LoVo (cell line): ENCODE measurements at regions not wholly inside any gene's neighbourhood (a gene's known extent, or its start where the extent isn't known, plus 50 kb on each side); places are given as distances from the start of the nearest gene placed in this dataset.
"Not testable (repeated sequence)": the region's sequence is repeated elsewhere in the genome, so short reads cannot be mapped to it uniquely, and the experiment has no call there.

Experiments
- DNase-seq: peaks from one replicate; pipeline ENCODE4 v3.0.0-alpha.2; 2016; ENCODE audit warnings: low spot score

DNA sequence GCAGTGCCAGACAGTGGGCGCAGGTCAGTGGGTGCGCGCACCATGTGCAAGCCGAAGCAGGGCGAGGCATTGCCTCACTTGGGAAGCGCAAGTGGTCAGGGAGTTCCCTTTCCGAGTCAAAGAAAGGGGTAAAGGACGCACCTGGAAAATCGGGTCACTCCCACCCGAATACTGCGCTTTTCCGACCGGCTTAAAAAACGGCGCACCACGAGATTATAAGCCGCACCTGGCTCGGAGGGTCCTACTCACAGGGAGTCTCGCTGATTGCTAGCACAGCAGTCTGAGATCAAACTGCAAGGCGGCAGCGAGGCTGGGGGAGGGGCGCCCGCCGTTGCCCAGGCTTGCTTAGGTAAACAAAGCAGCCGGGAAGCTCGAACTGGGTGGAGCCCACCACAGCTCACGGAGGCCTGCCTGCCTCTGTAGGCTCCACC is 77.9 kb downstream of the NR4A2 start:
- DNase-seq, result not testable (repeated sequence)

DNA sequence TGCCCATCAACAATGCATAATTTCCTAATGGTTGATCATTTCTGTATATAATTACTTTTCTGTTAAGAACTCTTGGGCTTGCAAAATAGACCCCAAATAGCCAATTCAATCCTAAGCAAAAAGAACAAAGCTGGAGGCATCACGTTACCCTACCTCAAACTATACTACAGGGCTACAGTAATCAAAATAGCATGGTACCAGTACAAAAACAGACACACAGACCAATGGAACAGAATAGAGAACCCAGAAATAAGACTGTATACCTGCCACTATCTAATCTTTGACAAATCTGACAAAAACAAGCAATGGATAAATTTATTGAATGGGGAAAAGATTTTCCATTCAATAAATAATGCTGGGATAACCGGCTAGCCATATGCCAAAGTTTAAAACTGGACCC is 78.8 kb downstream of the NR4A2 start:
- no peak for DNase-seq

DNA sequence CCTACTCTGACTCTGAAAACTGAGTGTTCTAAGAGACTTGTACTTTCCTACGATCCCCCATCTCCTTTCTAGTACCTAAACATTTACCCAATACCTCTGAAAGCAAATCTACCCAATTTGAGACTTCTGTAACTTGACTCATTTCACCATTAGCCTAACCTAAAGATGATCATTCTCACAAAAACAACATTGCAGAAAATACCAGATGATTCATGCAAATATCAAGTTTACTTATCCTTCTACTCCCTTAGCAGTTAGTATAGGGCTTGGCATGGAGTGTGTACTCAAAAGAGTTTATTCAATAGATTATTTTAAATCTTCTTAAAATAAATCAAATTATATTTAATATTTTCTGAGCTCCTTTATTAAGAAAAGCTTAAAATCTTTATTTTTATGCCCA is 89.6 kb downstream of the NR4A2 start:
- no peak for DNase-seq

DNA sequence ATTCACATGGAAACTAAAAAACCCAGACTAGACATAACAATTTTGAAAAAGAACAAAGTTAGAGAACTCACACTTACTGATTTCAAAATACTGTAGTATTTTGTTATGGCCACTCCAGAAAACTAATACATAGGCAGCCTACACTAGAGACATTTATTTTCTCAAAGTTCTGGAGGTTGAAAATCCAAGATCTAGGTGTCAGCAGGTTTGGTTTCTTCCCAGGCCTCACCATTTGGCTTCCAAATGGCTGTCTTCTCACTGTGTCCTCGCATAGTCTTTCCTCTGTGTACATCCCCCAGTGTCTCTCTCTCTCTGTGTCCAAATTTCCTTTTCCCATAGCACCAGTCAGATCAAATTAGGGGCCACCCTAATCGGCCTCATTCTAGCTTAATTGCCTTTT is 95.0 kb downstream of the NR4A2 start:
- no peak for DNase-seq

DNA sequence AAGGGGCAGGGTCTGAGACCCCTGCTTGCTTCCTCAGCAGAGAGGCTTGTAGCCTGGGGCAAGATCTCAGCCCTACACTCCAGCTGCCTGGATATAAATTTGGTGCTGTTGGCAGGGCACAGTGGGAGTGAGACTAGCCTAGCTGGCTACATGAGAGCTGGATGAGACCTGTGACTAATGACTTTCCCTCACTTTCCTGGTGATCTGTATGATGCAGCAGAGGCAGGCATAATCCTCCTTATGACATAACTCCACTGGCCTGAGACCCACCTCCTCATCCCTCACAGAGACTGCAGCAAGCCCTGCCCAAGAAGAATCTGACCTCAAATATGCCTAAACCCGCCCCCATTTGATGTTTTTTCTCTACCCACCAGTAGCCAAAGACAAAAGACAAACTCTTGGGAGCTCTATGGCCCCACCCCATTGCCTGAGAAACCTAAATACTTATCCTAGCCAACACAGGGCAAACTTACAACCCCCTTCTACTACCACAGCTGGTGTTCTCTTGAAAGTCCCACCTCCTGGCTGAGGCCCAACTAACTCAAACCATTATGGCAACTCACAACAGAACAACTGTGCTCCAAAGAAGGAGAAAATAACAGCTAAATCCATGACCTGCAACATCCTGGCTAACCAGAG is 102.7 kb downstream of the NR4A2 start:
- no peak for DNase-seq

DNA sequence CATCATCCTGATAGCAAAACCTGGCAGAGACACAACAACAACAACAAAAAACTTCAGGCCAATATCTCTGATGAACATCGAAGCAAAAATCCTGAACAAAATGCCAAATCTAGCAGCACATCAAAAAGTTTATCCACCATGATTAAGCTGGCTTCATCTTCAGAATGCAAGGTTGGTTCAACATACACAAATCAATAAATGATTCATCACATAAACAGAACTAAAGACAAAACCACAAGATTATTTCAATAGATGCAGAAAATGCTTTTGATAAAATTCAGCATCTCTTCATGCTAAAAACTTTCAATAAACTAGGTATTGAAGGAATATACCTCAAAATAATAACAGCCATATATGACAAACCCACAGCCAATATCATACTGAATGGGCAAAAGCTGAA is 109.2 kb downstream of the NR4A2 start:
- not testable (repeated sequence) for DNase-seq

DNA sequence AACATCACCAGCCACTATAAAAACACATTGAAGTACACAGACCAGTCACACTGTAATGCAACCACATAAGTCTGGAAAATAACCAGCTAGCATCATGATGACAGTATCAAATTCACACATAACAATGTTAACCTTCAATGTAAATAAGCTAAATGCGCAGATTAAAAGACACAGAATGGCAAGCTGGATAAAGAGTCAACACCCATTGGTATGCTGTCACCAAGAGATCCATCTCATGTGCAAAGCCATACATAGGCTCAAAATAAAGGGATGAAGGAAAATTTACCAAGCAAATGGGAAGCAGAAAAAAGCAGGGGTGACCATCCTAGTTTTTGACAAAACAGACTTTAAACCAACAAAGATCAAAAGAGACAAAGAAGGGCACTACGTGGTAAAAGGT is 110.8 kb downstream of the NR4A2 start:
- no peak for DNase-seq

DNA sequence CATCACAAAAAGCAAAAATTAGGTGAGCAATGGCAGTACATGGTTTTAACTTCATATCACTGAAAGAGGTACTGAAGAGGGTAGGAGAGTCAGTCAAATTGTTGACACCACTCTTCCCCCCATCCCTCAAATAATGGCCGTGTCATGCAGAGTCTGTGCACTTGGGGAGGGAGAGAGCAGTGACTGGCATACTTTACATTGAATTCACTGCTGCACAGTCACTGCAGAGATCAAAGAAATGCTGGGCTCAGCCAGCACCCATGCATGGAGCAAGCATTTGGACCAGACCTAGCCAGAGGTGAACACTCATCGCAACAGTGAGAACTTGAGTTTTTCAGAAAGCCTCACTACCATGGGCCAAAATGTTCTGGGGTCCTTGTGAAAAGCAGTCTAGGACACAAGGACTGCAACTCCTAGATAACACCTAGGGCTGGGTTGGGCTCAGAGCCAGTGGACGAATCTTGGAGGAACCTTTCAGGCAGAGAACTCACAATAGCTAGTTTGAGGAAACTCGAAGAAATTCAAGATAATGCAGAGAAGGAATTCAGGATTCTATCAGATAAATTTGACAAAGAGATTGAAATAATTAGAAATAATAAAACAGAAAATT is 112.9 kb downstream of the NR4A2 start:
- DNase-seq, result no peak

DNA sequence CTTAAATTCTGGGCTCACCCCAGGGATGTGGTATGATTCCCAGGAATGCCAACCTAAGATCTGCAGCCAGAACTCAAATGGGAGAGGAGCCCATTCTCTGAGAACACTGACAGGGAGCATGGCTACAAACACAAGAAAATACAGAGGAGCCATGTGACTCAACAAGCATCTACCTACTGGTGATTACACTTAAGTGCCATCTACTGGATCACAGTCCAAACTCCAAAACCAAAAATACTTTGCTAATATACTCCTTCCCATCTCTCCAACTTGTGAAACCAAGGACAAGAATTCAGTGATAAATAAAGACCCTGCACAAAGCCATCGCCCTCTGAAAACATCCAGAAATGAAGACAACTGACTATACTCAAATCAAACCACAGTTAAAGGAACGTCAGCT is 116.9 kb downstream of the NR4A2 start:
- no peak for DNase-seq

DNA sequence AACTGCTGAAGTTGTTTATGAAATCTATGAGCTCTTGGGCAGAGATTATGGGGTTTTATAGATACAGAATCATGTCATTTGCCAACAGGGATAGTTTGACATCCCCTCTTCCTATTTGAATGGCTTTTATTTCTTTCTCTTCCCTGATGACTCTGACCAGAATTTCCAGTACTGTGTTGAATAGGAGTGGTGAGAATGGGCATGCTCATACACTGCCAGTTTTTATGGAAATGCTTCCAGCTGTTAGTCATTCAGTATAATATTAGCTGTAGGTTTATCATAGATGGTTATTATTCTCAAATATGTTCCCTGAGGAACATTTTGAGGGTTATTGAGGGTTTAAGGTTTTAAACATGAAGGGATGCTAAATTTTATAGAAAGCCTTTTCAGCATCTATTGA is 121.2 kb downstream of the NR4A2 start:
- no peak for DNase-seq

DNA sequence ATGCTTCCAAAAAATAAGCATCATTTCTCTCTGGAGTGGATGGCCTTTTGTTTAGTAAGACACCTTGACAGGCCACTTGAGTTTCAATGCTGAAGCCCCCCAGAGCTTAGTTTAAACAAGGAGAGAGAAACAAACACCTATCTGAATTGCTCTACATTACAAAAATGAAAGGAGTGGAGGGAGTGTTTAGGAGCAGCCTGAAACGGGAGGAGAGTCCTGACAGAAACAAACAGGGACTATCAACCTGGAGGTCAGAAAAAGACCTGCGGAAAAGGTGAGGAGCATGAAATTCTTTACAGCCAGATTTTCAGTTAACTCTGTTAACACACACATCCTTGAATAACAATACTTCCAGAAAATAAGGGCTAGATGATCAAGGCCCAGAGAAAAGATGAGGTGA is 126.2 kb downstream of the NR4A2 start:
- DNase-seq, result no peak

DNA sequence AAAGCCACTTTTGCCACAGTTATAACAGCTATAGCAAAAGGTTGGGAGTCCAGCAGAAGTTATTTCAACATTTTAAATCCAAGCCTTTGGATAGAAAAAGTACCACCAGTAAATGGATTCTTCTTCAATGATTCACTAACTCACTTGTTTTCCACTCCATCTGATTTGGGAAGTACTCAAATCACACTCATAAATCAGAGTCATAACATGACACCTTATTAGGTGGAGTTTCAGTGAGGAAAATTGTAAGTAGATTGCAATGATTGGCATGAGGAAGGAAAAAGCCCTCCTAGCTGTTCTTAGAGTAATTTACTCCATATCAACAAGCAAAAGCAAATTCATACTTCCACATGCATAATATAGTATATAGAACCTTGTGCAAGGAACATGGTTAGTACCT is 132.9 kb downstream of the NR4A2 start:
- DNase-seq, result no peak

DNA sequence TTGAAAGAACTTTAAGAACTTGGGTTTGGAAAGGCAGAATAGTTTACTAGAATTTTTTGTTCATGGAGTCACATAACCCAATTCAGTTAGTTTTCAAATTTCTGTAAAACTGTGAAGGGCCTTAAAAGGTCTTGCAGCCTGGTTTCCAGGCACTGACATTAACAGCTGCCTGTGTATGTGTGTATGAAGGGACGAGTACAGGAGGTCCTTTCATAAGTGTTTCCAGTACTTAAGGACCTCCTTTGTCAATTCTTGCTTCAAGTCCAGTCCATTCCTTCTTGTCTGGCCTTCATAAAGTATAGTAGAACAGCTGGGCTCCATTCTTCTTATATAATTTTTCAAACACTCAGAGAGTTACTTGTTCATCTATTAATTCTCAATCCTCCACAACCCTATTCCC is 136.5 kb downstream of the NR4A2 start:
- no peak for DNase-seq

DNA sequence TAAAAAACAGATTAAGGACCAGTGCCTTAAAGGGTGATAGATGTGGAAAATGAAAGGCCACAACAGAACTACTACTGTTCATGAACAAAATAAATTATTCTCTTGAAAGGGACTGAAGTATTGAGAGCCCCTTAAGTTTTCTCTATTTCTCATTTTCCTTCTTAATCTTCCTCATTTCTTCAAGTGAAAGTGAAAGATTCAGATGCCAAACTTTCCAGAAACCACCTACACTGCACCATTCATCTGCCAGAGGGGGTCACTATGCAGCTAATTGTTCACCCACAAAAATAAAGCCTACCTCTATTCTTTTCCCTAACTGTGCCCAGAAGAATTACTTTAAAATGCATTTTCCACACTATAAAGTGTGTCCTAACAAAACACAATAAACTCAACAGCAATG is 140.1 kb downstream of the NR4A2 start:
- no peak for DNase-seq

DNA sequence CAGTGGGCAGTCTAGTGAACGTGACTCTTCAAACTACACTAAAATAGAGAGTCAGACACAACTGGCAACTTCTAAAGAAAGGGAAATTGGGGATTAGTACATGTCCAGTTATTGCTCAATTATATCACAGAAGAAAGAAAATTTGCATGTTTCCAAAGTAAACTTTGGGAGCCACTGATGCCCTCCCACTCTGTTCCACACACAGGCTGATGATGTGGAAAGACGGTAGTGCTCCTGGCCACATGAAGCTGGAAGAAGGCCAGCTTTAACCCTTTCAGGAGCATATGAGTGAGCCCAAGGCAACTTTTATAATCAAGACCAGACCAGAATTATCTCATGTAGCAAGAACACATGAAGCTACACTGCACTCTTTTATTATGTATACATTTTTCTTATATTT is 141.0 kb downstream of the NR4A2 start:
- DNase-seq, result no peak

DNA sequence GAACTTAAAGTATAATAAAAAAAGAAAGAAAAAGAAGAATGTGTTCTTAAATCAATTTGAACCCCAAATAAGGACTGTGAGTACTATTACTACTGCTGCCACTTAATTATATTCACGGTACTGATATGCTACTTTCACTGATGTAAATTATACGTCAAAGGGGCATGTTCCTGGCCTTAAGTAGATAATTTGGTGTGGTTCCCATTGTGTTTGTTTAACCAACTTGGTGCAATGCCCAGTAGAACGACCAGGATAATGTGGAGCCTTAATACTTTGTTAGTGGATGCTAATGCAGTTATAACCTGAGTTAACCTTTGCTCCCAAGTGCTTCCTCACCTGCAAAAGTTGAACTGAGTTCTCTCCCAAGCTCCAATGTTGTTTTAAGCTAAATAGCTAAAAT is 142.0 kb downstream of the NR4A2 start:
- no peak for DNase-seq

DNA sequence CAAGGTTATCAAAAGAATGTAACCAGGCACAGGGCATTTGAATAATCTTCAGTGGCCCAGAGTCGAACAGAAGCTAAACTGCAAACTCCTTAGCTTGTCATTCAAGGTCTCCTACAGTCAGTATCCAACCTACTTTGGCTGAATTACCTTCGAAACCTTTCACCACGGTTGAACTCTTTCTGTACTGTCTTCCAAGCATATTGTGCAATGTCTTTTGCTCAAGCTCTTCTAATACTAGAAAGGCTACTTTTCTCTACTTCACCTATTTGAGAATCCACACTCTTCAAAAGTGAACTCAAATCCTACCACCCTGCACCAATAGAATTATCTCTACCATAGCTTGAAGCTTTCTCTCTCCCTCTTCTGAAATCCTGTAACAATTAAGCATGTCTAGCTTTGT is 142.9 kb downstream of the NR4A2 start:
- DNase-seq, result no peak

DNA sequence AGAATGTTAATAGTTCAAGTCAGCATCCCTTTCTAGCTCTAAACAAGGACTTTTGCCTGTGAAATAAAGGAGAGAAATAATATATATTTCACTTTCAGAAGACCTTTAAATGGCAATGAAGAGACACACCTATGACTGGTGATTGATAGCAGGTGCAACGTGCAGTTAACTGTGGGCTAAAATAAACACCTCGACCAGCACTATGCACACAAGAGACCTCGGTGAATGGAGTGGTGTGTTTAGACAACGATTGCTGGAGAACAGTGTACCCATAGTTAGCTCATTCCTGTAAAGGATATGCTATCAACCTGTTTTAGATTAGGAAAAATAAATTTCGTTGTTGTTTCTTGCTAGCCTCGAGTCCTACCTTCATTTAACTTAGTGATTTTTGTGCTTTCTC is 143.4 kb downstream of the NR4A2 start:
- DNase-seq, result no peak

DNA sequence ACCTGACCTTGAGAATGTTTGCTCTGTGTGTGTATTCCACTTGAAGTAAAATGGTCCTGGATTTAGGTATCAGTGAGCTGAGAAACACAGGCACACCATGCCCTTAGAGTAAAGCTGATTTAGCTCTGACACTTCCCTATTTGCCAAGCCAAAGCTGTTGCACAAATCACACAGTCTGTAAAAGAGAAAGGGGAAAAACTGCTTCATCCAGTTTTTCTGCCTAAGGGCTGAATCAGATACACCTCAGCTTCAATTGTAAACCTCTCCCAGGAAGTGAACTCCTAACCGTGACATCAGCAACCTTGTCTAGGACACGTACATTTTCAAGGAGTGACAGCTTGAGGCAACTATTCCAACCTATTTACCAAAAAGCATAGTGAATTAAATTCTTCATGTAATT is 150.4 kb downstream of the NR4A2 start:
- DNase-seq, result peak; percentile 64

DNA sequence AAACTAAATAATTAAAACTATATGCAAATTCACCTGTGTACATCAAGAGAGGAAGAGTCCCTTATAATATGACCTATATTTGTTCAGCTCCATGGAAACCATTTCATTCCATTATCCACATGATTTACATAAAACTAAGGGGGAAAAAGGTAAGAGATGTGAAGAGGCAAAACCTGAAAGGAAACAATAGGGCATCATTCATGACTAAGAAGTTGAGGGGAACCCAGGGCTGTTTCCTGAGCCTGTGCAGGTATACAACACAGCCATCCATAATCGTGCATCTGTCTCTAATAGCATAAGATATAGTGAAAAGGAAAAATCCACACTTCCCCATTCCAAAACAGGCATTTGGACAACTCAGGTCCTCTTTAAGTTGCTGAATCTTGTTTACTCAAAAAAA is 151.3 kb downstream of the NR4A2 start:
- DNase-seq, result no peak

DNA sequence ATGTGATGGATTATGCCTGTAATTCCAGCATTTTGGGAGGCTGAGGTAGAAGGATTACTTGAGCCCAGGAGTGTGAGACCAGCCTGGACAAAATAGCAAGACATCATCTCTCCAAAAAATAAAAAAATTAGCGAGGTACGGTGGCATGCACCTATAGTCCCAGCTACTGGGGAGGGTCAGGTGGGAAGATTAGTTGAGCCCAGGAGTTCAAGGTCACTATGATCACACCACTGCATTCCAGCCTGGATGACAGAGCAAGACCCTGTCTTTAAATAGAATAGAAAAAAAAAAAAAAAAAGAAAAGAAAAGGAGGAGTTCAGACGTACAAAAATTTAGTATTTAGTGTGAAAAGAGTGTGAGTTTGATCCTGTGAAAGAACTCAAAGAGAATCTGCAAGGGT is 154.9 kb downstream of the NR4A2 start:
- no peak for DNase-seq

DNA sequence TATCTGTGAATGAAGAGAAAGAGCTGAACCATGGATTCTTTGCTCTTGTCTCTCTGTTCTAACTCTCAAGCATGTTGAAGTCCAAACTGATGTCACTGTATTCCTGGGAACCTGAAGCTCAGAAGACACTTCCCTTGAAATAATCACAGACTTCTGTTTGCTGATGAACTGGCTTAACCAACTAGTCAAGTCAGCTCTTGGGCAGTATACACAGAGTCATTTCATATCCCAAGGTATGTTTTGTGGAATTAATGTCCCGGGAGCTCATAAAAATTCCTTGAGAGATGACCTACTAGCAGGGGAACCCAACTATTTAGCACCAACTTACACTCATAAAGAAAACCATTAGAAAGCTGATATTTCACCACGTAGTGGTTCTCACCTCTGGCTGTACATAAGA is 156.6 kb downstream of the NR4A2 start:
- no peak for DNase-seq

DNA sequence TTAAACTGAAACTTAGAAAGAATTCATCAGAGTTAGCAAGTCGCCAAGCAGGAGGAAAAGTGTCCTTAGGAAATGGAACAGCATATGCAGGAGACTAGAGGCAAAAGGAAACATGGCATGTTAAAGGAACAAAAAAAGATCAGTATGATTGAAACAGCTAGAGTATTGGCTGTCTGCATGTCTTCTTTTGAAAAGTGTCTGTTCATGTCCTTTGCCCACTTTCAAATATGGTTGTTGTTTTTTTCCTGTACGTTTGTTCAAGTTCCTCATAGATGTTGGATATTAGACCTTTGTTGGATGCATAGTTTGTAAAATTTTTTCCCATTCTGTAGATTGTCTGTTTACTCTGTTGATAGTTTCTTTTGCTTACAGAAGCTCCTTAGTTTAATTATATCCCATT is 161.6 kb downstream of the NR4A2 start:
- DNase-seq, result no peak

DNA sequence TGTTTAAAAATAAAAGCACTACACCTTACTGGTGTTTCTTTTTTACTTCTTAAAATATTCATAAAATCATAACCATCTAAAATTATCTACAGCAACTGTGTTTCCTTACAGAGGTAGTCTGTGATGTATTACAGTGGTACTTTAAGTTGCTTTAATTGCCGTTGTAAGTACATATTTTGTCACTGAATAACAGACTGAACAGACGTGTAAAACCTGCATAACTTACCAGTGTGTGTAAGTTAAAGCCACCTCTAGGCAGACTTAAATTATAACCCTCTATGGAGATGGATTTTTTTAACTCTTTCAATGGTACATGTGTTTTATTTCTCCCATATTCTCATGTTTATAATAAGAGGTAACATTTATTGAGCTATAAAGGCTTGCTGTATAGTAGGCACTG is 166.8 kb downstream of the NR4A2 start:
- no peak for DNase-seq
